Body of pancreas (tissue), 4 donors: ENCODE measurements at regions not wholly inside any gene's neighbourhood (a gene's known extent, or its start where the extent isn't known, plus 50 kb on each side); places are given as distances from the start of the nearest gene placed in this dataset.

Experiments used
- ATAC-seq: fragments of 150-250 bp; one replicate; pipeline ENCODE4 v1.9.1; 2016
- DNase-seq, 4 donors: peaks; one replicate each; pipeline ENCODE4 v3.0.0-alpha.2; 2019
- H3K27ac ChIP-seq, 4 donors: fragments of 200-600 bp; sonication (generic); 1 replicate in 3 of 4; 2 replicates in 1 of 4; pipeline versions ENCODE4 v1.5.1 to v1.6.1; 2016 to 2019; ENCODE audit warnings: mild to moderate bottlenecking in 1 of 4, mixed read lengths in 1 of 4, moderate library complexity in 1 of 4
- H3K27me3 ChIP-seq, 2 donors: fragments of 200-600 bp; sonication (generic); one replicate each; pipeline ENCODE4 v1.6.0; 2016; ENCODE audit warnings: mild to moderate bottlenecking in 1 of 2
- H3K36me3 ChIP-seq, 2 donors: fragments of 200-600 bp; sonication (generic); replicated peaks in 1 of 2; 2 replicates each; pipeline ENCODE4 v1.5.1; 2016; ENCODE audit warnings: low read depth in 2 of 2; ENCODE audit not compliant: insufficient read depth in 1 of 2
- H3K4me1 ChIP-seq: fragments of 200-600 bp; sonication (generic); one replicate; pipeline ENCODE4 v1.6.0; 2016
- H3K4me3 ChIP-seq, 2 donors: fragments of 200-600 bp; sonication (generic); 1 replicate in 1 of 2; 2 replicates in 1 of 2; pipeline ENCODE4 v1.5.1; 2016 to 2019
- H3K9me3 ChIP-seq, 3 donors: fragments of 200-600 bp; sonication (generic); 1 replicate in 2 of 3; 2 replicates in 1 of 3; pipeline ENCODE4 v1.5.1; 2016
- POLR2A ChIP-seq, 3 donors: fragments of 450-650 bp; IDR thresholded peaks; one replicate each; pipeline ENCODE4 v1.6.1; 2016; ENCODE audit warnings: antibody characterized with exemption in 3 of 3, mild to moderate bottlenecking in 2 of 3
- WGBS, 2 donors: methylation state at CpG; one replicate each; pipeline ENCODE4 v1.1.5; 2017; 5-methylcytosine and 5-hydroxymethylcytosine counted together
- intact Hi-C: fragments of 100-400 bp; cut with DNase I; formaldehyde crosslinking; loops from one replicate; pipeline ENCODE4 v1.15.1; 2023
- TF ChIP-seq, protein P1 (sequence below), 7 experiments: fragments of 450-650 bp in 4 of 7; fragments of 200-600 bp in 3 of 7; sonication (generic) in 3 of 7; IDR thresholded peaks; one replicate each; pipeline ENCODE4 v1.5.1; 2016 to 2019; ENCODE audit warnings: antibody characterized with exemption in 7 of 7

- no peak overlapping the region for H3K27ac ChIP-seq
- H3K4me1 ChIP-seq: no peaks in the 10 kb centered on the region
- no peaks in the 10 kb centered on the region for H3K9me3 ChIP-seq
- 70 to 75% methylated on average over 6 of the region's 6 CpGs for WGBS, 2 donors
- no peak for ATAC-seq
- DNase-seq: no peak
- H3K36me3 ChIP-seq: no peaks in the 10 kb centered on the region
- no peaks in the 10 kb centered on the region for H3K27me3 ChIP-seq
- no peak for TF ChIP-seq POLR2A (IDR thresholded peaks at IDR 0.05)
- H3K4me3 ChIP-seq: no peak overlapping the region
- intact Hi-C loops: no loop called here
Observed at GRCh38 chr1:164228928-164229327, 330.1 kb upstream of the PBX1 start.

DNA sequence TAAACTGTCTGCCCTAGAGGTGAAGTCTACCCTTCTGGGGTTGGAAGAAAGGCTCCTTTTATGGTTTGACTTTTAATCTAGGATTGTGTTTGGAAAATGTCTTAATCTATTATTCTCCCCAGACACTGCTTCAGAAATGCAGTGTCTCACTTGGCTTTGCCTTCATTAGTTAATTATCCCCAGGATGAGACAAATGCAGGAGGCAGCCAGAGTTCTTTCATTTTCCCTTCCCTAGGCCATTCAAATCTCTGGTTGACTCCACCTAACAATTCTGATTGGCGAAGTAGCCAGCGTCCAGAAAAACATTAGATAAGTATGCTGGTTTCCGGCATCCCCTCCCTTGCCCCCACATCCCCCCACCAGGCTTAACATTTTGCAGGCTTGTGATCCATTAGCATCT lies 325.8 kb upstream of the PBX1 start:
- H3K36me3 ChIP-seq: no peaks in the 10 kb centered on the region
- intact Hi-C loops: no loop called here
- no peak for TF ChIP-seq POLR2A (IDR thresholded peaks at IDR 0.05)
- TF ChIP-seq, protein P1, sequence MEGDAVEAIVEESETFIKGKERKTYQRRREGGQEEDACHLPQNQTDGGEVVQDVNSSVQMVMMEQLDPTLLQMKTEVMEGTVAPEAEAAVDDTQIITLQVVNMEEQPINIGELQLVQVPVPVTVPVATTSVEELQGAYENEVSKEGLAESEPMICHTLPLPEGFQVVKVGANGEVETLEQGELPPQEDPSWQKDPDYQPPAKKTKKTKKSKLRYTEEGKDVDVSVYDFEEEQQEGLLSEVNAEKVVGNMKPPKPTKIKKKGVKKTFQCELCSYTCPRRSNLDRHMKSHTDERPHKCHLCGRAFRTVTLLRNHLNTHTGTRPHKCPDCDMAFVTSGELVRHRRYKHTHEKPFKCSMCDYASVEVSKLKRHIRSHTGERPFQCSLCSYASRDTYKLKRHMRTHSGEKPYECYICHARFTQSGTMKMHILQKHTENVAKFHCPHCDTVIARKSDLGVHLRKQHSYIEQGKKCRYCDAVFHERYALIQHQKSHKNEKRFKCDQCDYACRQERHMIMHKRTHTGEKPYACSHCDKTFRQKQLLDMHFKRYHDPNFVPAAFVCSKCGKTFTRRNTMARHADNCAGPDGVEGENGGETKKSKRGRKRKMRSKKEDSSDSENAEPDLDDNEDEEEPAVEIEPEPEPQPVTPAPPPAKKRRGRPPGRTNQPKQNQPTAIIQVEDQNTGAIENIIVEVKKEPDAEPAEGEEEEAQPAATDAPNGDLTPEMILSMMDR (IDR thresholded peaks at IDR 0.05): no peak
- DNase-seq: no peak
- no peak overlapping the region for H3K27ac ChIP-seq
- ATAC-seq: no peak
- no peaks in the 10 kb centered on the region for H3K4me1 ChIP-seq
- 66 to 69% methylated on average over 3 of the region's 3 CpGs for WGBS, 2 donors
- no peak overlapping the region for H3K4me3 ChIP-seq
- no peaks in the 10 kb centered on the region for H3K27me3 ChIP-seq
- H3K9me3 ChIP-seq: no peaks in the 10 kb centered on the region

- Histone ChIP-seq H3K4me3 (no peak overlapping the region), H3K27ac (no peak overlapping the region), H3K27me3 (no peaks in the 10 kb centered on the region), H3K36me3 (no peaks in the 10 kb centered on the region), H3K9me3 (no peaks in the 10 kb centered on the region), H3K4me1 (no peaks in the 10 kb centered on the region)
- no peak for TF ChIP-seq POLR2A (IDR thresholded peaks at IDR 0.05)
- TF ChIP-seq, protein P1 (IDR thresholded peaks at IDR 0.05): peak in 5 of 7 experiments; percentile 13 to 58 (median 46)
- no peak for ATAC-seq
- DNase-seq: peak; percentile 28 to 57 (median 48)
- intact Hi-C loops: no loop called here
- WGBS, 2 donors: 40 to 78% methylated on average over 4 of the region's 4 CpGs
Observed at GRCh38 chr1:164240081-164240480, 318.9 kb upstream of the PBX1 start.

GRCh38 chr1:164250365-164250764 lies 308.6 kb upstream of the PBX1 start:
- no peaks in the 10 kb centered on the region for H3K27me3 ChIP-seq
- H3K4me3 ChIP-seq: no peak overlapping the region
- no peak overlapping the region for H3K27ac ChIP-seq
- H3K9me3 ChIP-seq: peaks cover 0 to 11% (median 0%) of the 10 kb centered on the region in 3 donors
- H3K36me3 ChIP-seq: no peaks in the 10 kb centered on the region
- H3K4me1 ChIP-seq: no peaks in the 10 kb centered on the region
- ATAC-seq (no peak), DNase-seq (no peak)
- intact Hi-C loops: no loop called here
- TF ChIP-seq, protein P1 (IDR thresholded peaks at IDR 0.05): no peak
- TF ChIP-seq POLR2A (IDR thresholded peaks at IDR 0.05): no peak

GRCh38 chr1:164256456-164256855 lies 302.5 kb upstream of the PBX1 start:
- Histone ChIP-seq H3K9me3 (peaks cover 0 to 5% (median 0%) of the 10 kb centered on the region in 3 donors), H3K4me3 (no peak overlapping the region), H3K36me3 (no peaks in the 10 kb centered on the region), H3K4me1 (no peaks in the 10 kb centered on the region), H3K27me3 (no peaks in the 10 kb centered on the region), H3K27ac (no peak overlapping the region)
- intact Hi-C loops: no loop called here
- TF ChIP-seq POLR2A (IDR thresholded peaks at IDR 0.05): no peak
- TF ChIP-seq, protein P1 (IDR thresholded peaks at IDR 0.05): no peak
- DNase-seq (no peak), ATAC-seq (no peak)
- WGBS, 2 donors: 75 to 86% methylated on average over 3 of the region's 3 CpGs
